OCI-LY7 (cell line): ENCODE measurements at regions not wholly inside any gene's neighbourhood (a gene's known extent, or its start where the extent isn't known, plus 50 kb on each side); places are given as distances from the start of the nearest gene placed in this dataset.

ENCODE experiments used
- BruUV-seq: library from RNA; stranded (reverse); fragments of 400-500 nt; replicated peaks from 2 replicates; lab custom pipeline; 2021; lab: Mats Ljungman, UMichigan
- CTCF ChIA-PET: fragments of 300-600 bp; sonication (Branson Sonifier 250); formaldehyde crosslinking; loops from one replicate; lab custom pipeline; 2022; ENCODE audit warnings: antibody characterized with exemption; ENCODE audit not compliant: unreplicated experiment; lab: Charles Lee
- POLR2A ChIA-PET: fragments of 300-600 bp; sonication (Branson Sonifier 250); formaldehyde crosslinking; loops from one replicate; lab custom pipeline; 2022; ENCODE audit warnings: antibody characterized with exemption; lab: Charles Lee
- DNase-seq: peaks from one replicate; pipeline ENCODE4 v3.0.0-alpha.2; 2015; ENCODE audit warnings: low spot score
- H2AFZ ChIP-seq: fragments of 200-600 bp; sonication (generic), shearing (Covaris generic); 2 replicates; pipeline ENCODE4 v1.6.1; 2014; ENCODE audit warnings: mild to moderate bottlenecking, antibody characterized with exemption, low read length, moderate library complexity
- H3K27ac ChIP-seq: fragments of 200-600 bp; sonication (generic); 2 replicates; pipeline ENCODE4 v1.5.1; 2014; ENCODE audit warnings: mixed run types, low read depth, mild to moderate bottlenecking, moderate library complexity, low read length, inconsistent platforms; ENCODE audit not compliant: poor library complexity, severe bottlenecking
- H3K36me3 ChIP-seq: fragments of 200-600 bp; sonication (generic); 2 replicates; pipeline ENCODE4 v1.6.1; 2014; ENCODE audit warnings: mild to moderate bottlenecking, antibody characterized with exemption, low read length, moderate library complexity, mixed read lengths; ENCODE audit not compliant: insufficient read depth
- H3K4me1 ChIP-seq: fragments of 200-600 bp; sonication (generic); 2 replicates; pipeline ENCODE4 v1.5.1; 2014; ENCODE audit warnings: mild to moderate bottlenecking, low read length; ENCODE audit not compliant: insufficient read depth, poor library complexity, severe bottlenecking
- H3K4me2 ChIP-seq: fragments of 200-600 bp; sonication (generic); 2 replicates; pipeline ENCODE4 v1.6.1; 2014; ENCODE audit warnings: mild to moderate bottlenecking, low read length
- H3K4me3 ChIP-seq: fragments of 200-600 bp; sonication (generic); 2 replicates; pipeline ENCODE4 v1.5.1; 2014; ENCODE audit warnings: mild to moderate bottlenecking, low read depth, low read length; ENCODE audit not compliant: poor library complexity, severe bottlenecking
- H3K79me2 ChIP-seq: fragments of 200-600 bp; sonication (generic); 2 replicates; pipeline ENCODE4 v1.6.1; 2016; ENCODE audit warnings: low read depth, mild to moderate bottlenecking, low read length, moderate library complexity, mixed read lengths; ENCODE audit not compliant: insufficient read depth
- H3K9me2 ChIP-seq: fragments of 200-600 bp; sonication (generic); 2 replicates; pipeline ENCODE4 v1.6.1; 2016; ENCODE audit warnings: mild to moderate bottlenecking, low read length, mixed read lengths; ENCODE audit not compliant: insufficient read depth
- H3K9me3 ChIP-seq: fragments of 200-600 bp; sonication (generic); 2 replicates; pipeline ENCODE4 v1.6.1; 2014; ENCODE audit warnings: mild to moderate bottlenecking, mixed run types, low read length, mixed read lengths
- H4K20me1 ChIP-seq: fragments of 200-600 bp; sonication (generic); 2 replicates; pipeline ENCODE4 v1.6.1; 2014; ENCODE audit warnings: mild to moderate bottlenecking, antibody characterized with exemption, low read length, moderate library complexity, mixed read lengths; ENCODE audit not compliant: insufficient read depth
- CTCF ChIP-seq: fragments of 200-600 bp; sonication (generic); conservative IDR thresholded peaks from 2 replicates; pipeline ENCODE4 v1.5.1; 2014; ENCODE audit warnings: mild to moderate bottlenecking, antibody characterized with exemption, low read length, moderate library complexity, mixed read lengths
- EZH2phosphoT487 ChIP-seq: fragments of 200-600 bp; sonication (generic); IDR thresholded peaks from 2 replicates; pipeline ENCODE4 v1.6.1; 2018; ENCODE audit warnings: low read depth, borderline replicate concordance, mild to moderate bottlenecking, mixed run types, antibody characterized with exemption, low read length, moderate library complexity, mixed read lengths
- intact Hi-C: fragments of 100-400 bp; cut with micrococcal nuclease; formaldehyde crosslinking; loops from one replicate; pipeline ENCODE4 v1.10.0; 2022; ENCODE audit not compliant: unreplicated experiment

DNA sequence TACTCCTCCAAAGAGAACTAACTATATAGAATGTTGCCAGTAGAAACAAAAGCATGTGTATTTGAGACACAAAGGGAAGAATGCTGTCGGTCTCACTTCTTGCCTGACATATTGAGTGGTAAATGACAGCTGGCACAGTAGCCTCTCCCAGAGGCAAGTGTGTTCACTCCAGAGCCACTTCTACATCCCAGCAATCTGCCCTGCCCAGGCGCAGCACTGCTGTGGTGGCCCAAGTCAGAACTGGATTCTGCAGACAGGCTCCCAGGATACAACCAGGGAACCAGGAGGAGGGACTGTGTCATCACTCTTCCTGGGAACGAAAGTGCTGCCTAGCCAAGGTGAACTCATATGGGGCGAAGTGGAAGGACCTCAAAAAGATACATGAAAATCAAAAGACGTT, 103.2 kb upstream of the ARMC2 start:
- DNase-seq, result no peak
- H3K79me2 ChIP-seq, result no peaks in the 10 kb centered on the region
- ChIA-PET CTCF (no interaction called here), POLR2A (interaction anchor here (0.6 to 0.9 kb wide), 2 partner anchors 12 to 151 kb away, joined by 3 to 4 read pairs; no protein-coding TSS in a partner anchor)
- intact Hi-C loops, result no loop called here
- H3K36me3 ChIP-seq, result no peaks in the 10 kb centered on the region
- H3K4me1 ChIP-seq, result no peaks in the 10 kb centered on the region
- H2AFZ ChIP-seq, result no peak overlapping the region
- H3K27ac ChIP-seq, result no peak overlapping the region
- H3K4me3 ChIP-seq, result no peak overlapping the region
- H3K9me3 ChIP-seq, result no peaks in the 10 kb centered on the region
- no peak overlapping the region for H3K4me2 ChIP-seq
- BruUV-seq, result no TSS peak
- H3K9me2 ChIP-seq, result no peaks in the 10 kb centered on the region
- TF ChIP-seq EZH2phosphoT487 (no peak), CTCF (no peak)
- H4K20me1 ChIP-seq, result no peaks in the 10 kb centered on the region

DNA sequence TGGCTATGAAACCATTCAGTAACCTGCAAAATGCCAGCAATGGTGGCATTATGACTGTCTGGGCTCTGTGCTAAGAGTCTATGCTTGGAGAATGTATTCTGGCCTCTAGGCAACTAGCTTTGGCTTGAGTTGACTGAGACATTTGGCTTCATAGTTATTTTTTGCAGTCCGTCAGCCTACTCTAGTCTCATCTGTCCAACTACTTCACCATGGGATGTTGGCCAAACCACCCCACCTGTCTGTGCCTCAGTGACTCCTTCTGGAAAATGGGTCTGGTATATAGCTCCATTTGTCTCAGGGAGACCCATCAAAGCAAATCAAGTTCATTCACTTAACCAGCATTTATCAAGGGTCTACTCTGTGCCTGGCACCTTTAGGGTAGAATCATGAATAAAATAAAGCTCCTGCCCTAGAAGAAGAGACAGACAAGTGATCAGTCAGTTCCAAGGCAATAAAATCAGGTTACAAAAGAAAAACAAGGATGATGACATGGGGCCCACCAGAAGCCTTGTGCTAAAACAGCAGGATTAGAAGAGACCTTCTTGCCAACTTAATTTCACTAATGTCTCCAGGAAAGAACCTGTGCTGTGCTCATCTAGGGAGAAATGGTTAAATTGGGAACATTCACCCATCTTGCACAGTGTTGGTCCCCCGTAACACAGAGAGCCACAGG, 102.4 kb upstream of the ARMC2 start:
- intact Hi-C loops, result no loop called here
- no peaks in the 10 kb centered on the region for H3K9me2 ChIP-seq
- no peaks in the 10 kb centered on the region for H3K79me2 ChIP-seq
- no TSS peak for BruUV-seq
- H3K9me3 ChIP-seq, result no peaks in the 10 kb centered on the region
- TF ChIP-seq CTCF (no peak), EZH2phosphoT487 (no peak)
- H2AFZ ChIP-seq, result no peak overlapping the region
- H3K4me2 ChIP-seq, result no peak overlapping the region
- H3K36me3 ChIP-seq, result no peaks in the 10 kb centered on the region
- no peaks in the 10 kb centered on the region for H4K20me1 ChIP-seq
- no peak overlapping the region for H3K4me3 ChIP-seq
- POLR2A ChIA-PET, result interaction anchor here (0.6 to 0.7 kb wide), 2 partner anchors 257 to 625 kb away, joined by 3 to 4 read pairs; no protein-coding TSS in a partner anchor
- no peak for DNase-seq
- H3K27ac ChIP-seq, result no peak overlapping the region
- CTCF ChIA-PET, result no interaction called here
- no peaks in the 10 kb centered on the region for H3K4me1 ChIP-seq

DNA sequence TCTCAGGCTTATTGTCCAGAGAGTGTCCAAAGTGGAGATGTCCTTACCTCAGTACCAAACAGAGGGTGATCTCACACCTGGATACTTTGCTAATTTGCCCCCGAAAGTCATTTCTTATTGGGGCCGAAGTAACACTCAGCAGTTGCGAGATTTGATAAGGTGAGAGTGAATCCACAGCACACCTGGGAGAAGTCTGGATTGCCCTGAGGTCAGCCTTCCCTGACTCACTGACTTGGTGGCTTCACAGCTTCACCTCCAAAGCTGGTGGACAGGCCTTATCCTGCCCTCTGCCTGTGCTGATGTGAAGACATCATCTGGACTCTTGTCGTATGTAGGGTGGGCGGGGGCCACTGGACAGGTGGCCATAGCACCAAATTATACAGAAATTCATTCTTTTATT, 101.9 kb upstream of the ARMC2 start:
- no peaks in the 10 kb centered on the region for H3K4me1 ChIP-seq
- H3K36me3 ChIP-seq, result no peaks in the 10 kb centered on the region
- BruUV-seq, result no TSS peak
- TF ChIP-seq EZH2phosphoT487 (no peak), CTCF (no peak)
- no peak overlapping the region for H3K4me2 ChIP-seq
- no peak overlapping the region for H3K4me3 ChIP-seq
- no peaks in the 10 kb centered on the region for H3K9me2 ChIP-seq
- no peak overlapping the region for H3K27ac ChIP-seq
- DNase-seq, result no peak
- ChIA-PET CTCF (no interaction called here), POLR2A (no interaction called here)
- intact Hi-C loops, result no loop called here
- H3K9me3 ChIP-seq, result no peaks in the 10 kb centered on the region
- no peaks in the 10 kb centered on the region for H3K79me2 ChIP-seq
- H4K20me1 ChIP-seq, result no peaks in the 10 kb centered on the region
- no peak overlapping the region for H2AFZ ChIP-seq
